K562 (cell line): ENCODE measurements at regions not wholly inside any gene's neighbourhood (a gene's known extent, or its start where the extent isn't known, plus 50 kb on each side); places are given as distances from the start of the nearest gene placed in this dataset.

Source experiments
- CBX8 ChIP-seq: fragments of 200-600 bp; sonication (generic); IDR thresholded peaks from 2 replicates; pipeline ENCODE4 v1.6.1; 2012; ENCODE audit warnings: borderline replicate concordance, mixed run types, low read depth, mild to moderate bottlenecking, moderate library complexity, mixed read lengths, low read length, control low read depth, inconsistent platforms; ENCODE audit not compliant: poor library complexity, severe bottlenecking; ENCODE audit errors: extremely low read depth
- CTCFL ChIP-seq: IDR thresholded peaks from 2 replicates; pipeline ENCODE4 v1.6.1; 2011; ENCODE audit warnings: borderline replicate concordance, low read depth, mild to moderate bottlenecking, moderate library complexity, low read length; ENCODE audit not compliant: insufficient read depth, poor library complexity, severe bottlenecking
- DLX4 ChIP-seq: fragments of 250-450 bp; sonication (Bioruptor Pico); IDR thresholded peaks from 2 replicates; pipeline ENCODE4 v1.6.1; 2021; ENCODE audit warnings: mild to moderate bottlenecking
- DMBX1 ChIP-seq: fragments of 250-450 bp; sonication (Bioruptor Pico); IDR thresholded peaks from 2 replicates; pipeline ENCODE4 v1.8.0; 2022; ENCODE audit warnings: inconsistent platforms, mild to moderate bottlenecking, moderate library complexity, borderline replicate concordance
- EZH2 ChIP-seq: IDR thresholded peaks from 2 replicates; pipeline ENCODE4 v1.6.1; 2012; ENCODE audit warnings: low read depth, mild to moderate bottlenecking, inconsistent platforms, low read length, borderline replicate concordance
- FIP1L1 ChIP-seq: fragments of 200-400 bp; formaldehyde crosslinking; IDR thresholded peaks from 2 replicates; pipeline ENCODE4 v1.6.1; 2018; ENCODE audit warnings: mild to moderate bottlenecking, low read depth, low read length; ENCODE audit not compliant: poor library complexity, severe bottlenecking
- FOXJ3 ChIP-seq: sonication (generic); formaldehyde crosslinking; IDR thresholded peaks from 2 replicates; pipeline ENCODE4 v1.4.0; 2020; ENCODE audit warnings: mild to moderate bottlenecking, missing genetic modification reagents
- HNRNPLL ChIP-seq: fragments of 200-400 bp; formaldehyde crosslinking; IDR thresholded peaks from 2 replicates; pipeline ENCODE4 v1.6.1; 2017; ENCODE audit warnings: low read length, low read depth, mild to moderate bottlenecking; ENCODE audit not compliant: poor library complexity, severe bottlenecking
- LCOR ChIP-seq: sonication (generic); formaldehyde crosslinking; IDR thresholded peaks from 2 replicates; pipeline ENCODE4 v1.8.0; 2022; ENCODE audit warnings: mild to moderate bottlenecking, missing genetic modification reagents
- PHB2 ChIP-seq: fragments of 450-650 bp; IDR thresholded peaks from 2 replicates; pipeline ENCODE4 v1.6.1; 2017; ENCODE audit warnings: low read depth
- POLR2AphosphoS5 ChIP-seq: IDR thresholded peaks from 2 replicates; pipeline ENCODE4 v1.6.1; 2011; ENCODE audit warnings: mild to moderate bottlenecking, low read depth, low read length, moderate library complexity; ENCODE audit not compliant: control insufficient read depth, insufficient read depth
- POLR3A ChIP-seq: IDR thresholded peaks from 2 replicates; pipeline ENCODE4 v1.6.1; 2011; ENCODE audit warnings: borderline replicate concordance, mild to moderate bottlenecking, moderate library complexity; ENCODE audit not compliant: insufficient read length, insufficient read depth; ENCODE audit errors: extremely low read depth
- SOX6 ChIP-seq: fragments of 450-650 bp; IDR thresholded peaks from 2 replicates; pipeline ENCODE4 v1.6.1; 2014; ENCODE audit warnings: mild to moderate bottlenecking
- STAT6 ChIP-seq: sonication (generic); formaldehyde crosslinking; IDR thresholded peaks from 2 replicates; pipeline ENCODE4 v1.8.1; 2023; ENCODE audit warnings: mild to moderate bottlenecking, missing genetic modification reagents
- ZBTB1 ChIP-seq: sonication (generic); formaldehyde crosslinking; IDR thresholded peaks from 2 replicates; pipeline ENCODE4 v1.8.1; 2023; ENCODE audit warnings: missing genetic modification reagents, low read depth, mild to moderate bottlenecking, borderline replicate concordance
- ZNF354B ChIP-seq: fragments of 250-450 bp; sonication (Bioruptor Pico); IDR thresholded peaks from 2 replicates; pipeline ENCODE4 v1.4.0; 2020
- ZNF57 ChIP-seq: fragments of 450-650 bp; formaldehyde crosslinking; IDR thresholded peaks from 2 replicates; pipeline ENCODE4 v1.4.0; 2020; ENCODE audit warnings: mild to moderate bottlenecking, moderate library complexity
- TF ChIP-seq, protein P1 (sequence below): fragments of 250-450 bp; sonication (Bioruptor Pico); IDR thresholded peaks from 2 replicates; pipeline ENCODE4 v1.4.0; 2020; ENCODE audit warnings: mild to moderate bottlenecking, moderate library complexity, borderline replicate concordance
- TF ChIP-seq, protein P2 (sequence below): fragments of 450-650 bp; IDR thresholded peaks from 2 replicates; pipeline ENCODE4 v1.6.1; 2016

DNA sequence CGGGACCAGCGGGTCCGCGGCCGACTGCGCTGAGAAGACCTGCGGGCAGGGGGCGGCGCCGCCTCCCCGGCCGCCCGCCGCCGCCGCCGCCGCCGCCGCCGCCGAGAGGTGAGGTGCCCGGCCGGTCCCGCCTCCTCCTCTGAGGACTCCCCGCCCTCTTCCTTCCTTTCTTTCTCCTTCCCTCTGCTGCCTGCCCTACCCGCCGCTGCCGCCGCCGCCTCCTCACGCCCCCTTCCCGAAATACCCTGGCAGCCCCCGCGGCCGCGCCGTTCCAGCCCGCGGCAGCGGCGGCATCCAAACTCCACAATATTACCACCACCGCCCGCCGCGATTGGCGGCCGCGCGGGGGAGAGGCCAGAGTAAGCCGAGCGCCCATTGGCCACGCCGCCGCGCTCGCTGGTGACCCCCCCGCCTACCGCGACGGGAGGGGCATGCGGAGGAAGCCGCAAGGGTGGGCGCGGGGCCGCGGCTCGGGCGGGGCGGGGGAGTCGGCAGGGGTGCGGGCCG is 61.8 kb upstream of the ANKRD28 start (continued):
- TF ChIP-seq ZBTB1 (CRISPR knock-in tag) (peak; percentile 81), POLR2AphosphoS5 (peak; percentile 43; the same call in 1 of the 2 replicates), CTCFL (no peak), LCOR (CRISPR knock-in tag) (0 out of 2 replicates have a peak, but pooled peaks have one; percentile 55), DLX4 (no peak), HNRNPLL (peak; percentile 54), STAT6 (CRISPR knock-in tag) (no peak), CBX8 (no peak), DMBX1 (CRISPR knock-in tag) (no peak), PHB2 (no peak), ZNF354B (CRISPR knock-in tag) (no peak), SOX6 (no peak), ZNF57 (CRISPR knock-in tag) (no peak), POLR3A (no peak), FOXJ3 (CRISPR knock-in tag) (no peak), FIP1L1 (no peak), EZH2 (no peak)
- TF ChIP-seq, protein P1, sequence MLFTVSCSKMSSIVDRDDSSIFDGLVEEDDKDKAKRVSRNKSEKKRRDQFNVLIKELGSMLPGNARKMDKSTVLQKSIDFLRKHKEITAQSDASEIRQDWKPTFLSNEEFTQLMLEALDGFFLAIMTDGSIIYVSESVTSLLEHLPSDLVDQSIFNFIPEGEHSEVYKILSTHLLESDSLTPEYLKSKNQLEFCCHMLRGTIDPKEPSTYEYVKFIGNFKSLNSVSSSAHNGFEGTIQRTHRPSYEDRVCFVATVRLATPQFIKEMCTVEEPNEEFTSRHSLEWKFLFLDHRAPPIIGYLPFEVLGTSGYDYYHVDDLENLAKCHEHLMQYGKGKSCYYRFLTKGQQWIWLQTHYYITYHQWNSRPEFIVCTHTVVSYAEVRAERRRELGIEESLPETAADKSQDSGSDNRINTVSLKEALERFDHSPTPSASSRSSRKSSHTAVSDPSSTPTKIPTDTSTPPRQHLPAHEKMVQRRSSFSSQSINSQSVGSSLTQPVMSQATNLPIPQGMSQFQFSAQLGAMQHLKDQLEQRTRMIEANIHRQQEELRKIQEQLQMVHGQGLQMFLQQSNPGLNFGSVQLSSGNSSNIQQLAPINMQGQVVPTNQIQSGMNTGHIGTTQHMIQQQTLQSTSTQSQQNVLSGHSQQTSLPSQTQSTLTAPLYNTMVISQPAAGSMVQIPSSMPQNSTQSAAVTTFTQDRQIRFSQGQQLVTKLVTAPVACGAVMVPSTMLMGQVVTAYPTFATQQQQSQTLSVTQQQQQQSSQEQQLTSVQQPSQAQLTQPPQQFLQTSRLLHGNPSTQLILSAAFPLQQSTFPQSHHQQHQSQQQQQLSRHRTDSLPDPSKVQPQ (CRISPR knock-in tag), result no peak
- TF ChIP-seq, protein P2, sequence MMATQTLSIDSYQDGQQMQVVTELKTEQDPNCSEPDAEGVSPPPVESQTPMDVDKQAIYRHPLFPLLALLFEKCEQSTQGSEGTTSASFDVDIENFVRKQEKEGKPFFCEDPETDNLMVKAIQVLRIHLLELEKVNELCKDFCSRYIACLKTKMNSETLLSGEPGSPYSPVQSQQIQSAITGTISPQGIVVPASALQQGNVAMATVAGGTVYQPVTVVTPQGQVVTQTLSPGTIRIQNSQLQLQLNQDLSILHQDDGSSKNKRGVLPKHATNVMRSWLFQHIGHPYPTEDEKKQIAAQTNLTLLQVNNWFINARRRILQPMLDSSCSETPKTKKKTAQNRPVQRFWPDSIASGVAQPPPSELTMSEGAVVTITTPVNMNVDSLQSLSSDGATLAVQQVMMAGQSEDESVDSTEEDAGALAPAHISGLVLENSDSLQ, result no peak
